ENCODE measurements at regions not wholly inside any gene's neighbourhood (a gene's known extent, or its start where the extent isn't known, plus 50 kb on each side); places are given as distances from the start of the nearest gene placed in this dataset.

GRCh38 chr7:108997480-108997879 is 427.8 kb downstream of the DNAJB9 start:
- no peak for TF ChIP-seq CTCF (IDR thresholded peaks at IDR 0.05)
- no peak for ATAC-seq (ENCODE audit: low FRiP score)

GRCh38 chr7:109003742-109004141 is 434.1 kb downstream of the DNAJB9 start:
- DNase-seq (ENCODE audit: low spot score) (no peak), ATAC-seq (ENCODE audit: low FRiP score) (no peak)
- no peak for TF ChIP-seq CTCF (IDR thresholded peaks at IDR 0.05)

More at GRCh38 chr7:108997480-108997879, 427.8 kb downstream of the DNAJB9 start:
- no peak for DNase-seq (ENCODE audit: low spot score)

- no peak for TF ChIP-seq CTCF (IDR thresholded peaks at IDR 0.05)
- no peak for DNase-seq (ENCODE audit: low spot score)
- ATAC-seq (ENCODE audit: low FRiP score): no peak
These were observed 440.0 kb downstream of the DNAJB9 start for GRCh38 chr7:109009636-109010035.

GRCh38 chr7:109020251-109020650 is 450.6 kb downstream of the DNAJB9 start:
- TF ChIP-seq CTCF (IDR thresholded peaks at IDR 0.05): no peak
- ATAC-seq (ENCODE audit: low FRiP score) (no peak), DNase-seq (ENCODE audit: low spot score) (no peak)

GRCh38 chr7:109021390-109021789 is 451.7 kb downstream of the DNAJB9 start:
- ATAC-seq (ENCODE audit: low FRiP score): no peak
- TF ChIP-seq CTCF (IDR thresholded peaks at IDR 0.05): no peak
- DNase-seq (ENCODE audit: low spot score): no peak

GRCh38 chr7:109029866-109030265 is 460.2 kb downstream of the DNAJB9 start:
- DNase-seq (ENCODE audit: low spot score) (no peak), ATAC-seq (ENCODE audit: low FRiP score) (no peak)
- no peak for TF ChIP-seq CTCF (IDR thresholded peaks at IDR 0.05)

- ATAC-seq (ENCODE audit: low FRiP score): no peak
- no peak for DNase-seq (ENCODE audit: low spot score)
- TF ChIP-seq CTCF (IDR thresholded peaks at IDR 0.05): no peak
These were observed 475.0 kb downstream of the DNAJB9 start for GRCh38 chr7:109044691-109045090.
